Renal pelvis (tissue), 1 donor: ENCODE measurements at regions not wholly inside any gene's neighbourhood (a gene's known extent, or its start where the extent isn't known, plus 50 kb on each side); places are given as distances from the start of the nearest gene placed in this dataset.
"Not testable (repeated sequence)": the region's sequence is repeated elsewhere in the genome, so short reads cannot be mapped to it uniquely, and the experiment has no call there.

ENCODE experiments used
- DNase-seq: peaks from one replicate; pipeline ENCODE4 v3.0.0-alpha.2; 2013

DNA sequence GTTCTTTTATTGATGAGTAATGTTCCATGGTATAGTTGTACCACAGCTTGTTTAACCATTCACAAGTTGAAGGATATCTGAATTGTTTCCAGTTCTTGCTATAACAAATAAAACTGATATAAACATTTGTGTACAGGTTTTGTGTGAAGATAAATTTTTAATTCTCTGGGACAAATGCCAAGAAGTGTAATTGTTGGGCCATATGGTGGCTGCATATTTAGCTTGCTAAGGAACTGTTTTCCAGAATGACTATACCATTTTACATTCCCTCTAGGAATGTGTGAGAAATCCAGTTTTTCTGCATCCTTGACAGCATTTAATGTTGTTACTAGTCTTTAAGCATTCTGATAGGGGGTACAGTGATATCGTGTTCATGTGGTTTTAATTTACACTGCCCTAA lies 368.5 kb downstream of the KIF2B start:
- DNase-seq, result no peak

DNA sequence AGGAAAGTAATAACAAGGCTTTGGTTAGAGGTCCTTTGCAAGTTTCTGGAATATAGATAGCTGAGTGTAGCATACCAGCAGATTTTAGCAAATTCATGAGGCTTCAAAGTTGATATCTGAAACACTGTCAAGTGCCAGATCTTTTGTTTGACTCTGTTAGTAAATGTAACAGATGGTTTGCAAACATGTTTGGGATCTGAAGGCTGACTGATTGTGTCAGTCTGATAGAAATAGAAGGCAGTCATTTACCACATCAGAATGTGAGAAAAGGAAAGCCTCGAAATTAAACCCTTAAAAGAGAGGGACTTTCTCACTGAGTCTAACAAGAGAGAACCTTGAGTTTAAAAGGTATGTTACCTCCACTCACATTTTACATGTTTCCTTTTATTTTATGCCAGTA lies 371.5 kb downstream of the KIF2B start:
- DNase-seq, result no peak

- DNase-seq, result no peak
Observed at GRCh38 chr17:54196751-54197150, 374.0 kb downstream of the KIF2B start.

DNA sequence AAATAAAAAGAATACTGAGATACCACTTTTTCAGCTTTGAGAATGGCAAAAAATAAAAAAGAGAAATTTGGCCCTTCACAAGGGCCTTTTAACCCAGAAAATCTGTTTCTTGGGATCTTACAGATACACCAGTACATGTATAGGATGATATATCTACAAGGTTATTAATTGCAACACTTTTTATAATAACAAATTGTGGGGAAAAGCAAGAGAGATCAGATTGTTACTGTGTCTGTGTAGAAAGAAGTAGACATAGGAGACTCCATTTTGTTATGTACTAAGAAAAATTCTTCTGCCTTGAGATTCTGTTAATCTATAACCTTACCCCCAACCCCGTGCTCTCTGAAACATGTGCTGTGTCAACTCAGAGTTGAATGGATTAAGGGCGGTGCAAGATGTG lies 378.7 kb downstream of the KIF2B start:
- DNase-seq, result not testable (repeated sequence)

DNA sequence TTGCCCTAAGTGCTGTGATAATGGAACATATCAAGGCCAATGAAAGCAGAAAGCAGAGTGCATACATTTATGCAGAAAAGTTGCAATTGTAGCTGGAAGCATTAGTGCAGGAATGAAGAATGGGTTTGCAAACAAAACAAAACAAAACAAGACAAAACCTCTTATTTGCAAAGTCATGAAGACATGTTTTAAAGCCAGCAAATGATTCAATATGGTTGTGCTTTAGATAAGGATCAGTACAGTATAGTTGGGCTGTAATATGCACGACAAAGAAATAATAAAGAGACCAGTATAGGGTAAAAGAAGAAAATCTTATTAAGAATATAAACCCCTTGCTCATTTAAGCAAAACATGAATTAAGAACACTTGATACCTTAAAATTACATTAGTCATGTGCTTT lies 398.1 kb downstream of the KIF2B start:
- no peak for DNase-seq

DNA sequence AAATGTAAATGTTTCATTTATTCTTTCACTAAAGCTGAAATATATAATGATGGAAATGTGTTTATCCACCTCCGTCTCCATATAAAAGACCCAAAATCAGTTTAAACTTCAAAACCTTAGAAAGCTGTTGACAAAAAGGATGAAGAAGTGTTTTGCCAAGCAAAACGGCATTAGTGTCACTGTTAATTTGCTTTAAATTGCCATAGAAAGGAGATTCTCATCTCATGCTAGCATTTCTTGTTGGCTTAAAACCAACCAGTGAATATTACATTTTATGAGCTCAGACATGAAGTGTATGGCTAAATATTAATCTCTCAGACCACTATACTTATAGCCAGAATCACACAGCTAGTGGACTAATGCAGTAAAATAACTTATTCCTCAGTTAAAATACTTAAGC lies 398.8 kb downstream of the KIF2B start:
- DNase-seq, result no peak

GRCh38 chr17:54235571-54235970 lies 412.8 kb downstream of the KIF2B start:
- DNase-seq, result no peak

GRCh38 chr17:54237911-54238515 lies 415.3 kb downstream of the KIF2B start:
- DNase-seq, result no peak

DNA sequence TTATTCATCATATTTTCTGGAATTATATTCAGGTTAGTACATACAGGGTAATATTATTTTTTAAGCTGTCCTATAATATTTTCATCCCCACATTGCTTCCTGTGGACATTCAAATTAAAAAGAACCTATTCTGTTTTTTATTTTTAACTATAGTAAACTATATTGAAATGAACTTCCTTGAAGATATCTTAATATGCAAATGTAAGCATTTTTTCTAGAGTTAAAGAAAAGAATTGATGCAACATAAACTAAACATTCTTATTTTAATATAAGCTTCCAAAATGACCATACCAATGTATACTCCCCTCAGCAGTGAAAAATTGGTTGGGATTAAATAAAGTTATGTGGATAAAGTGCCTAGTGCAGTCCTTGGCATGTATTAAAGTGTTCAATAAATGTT lies 416.6 kb downstream of the KIF2B start:
- no peak for DNase-seq

- no peak for DNase-seq
Observed at GRCh38 chr17:54255696-54256095, 433.0 kb downstream of the KIF2B start.

GRCh38 chr17:54256401-54256929 lies 433.7 kb downstream of the KIF2B start:
- DNase-seq, result no peak

DNA sequence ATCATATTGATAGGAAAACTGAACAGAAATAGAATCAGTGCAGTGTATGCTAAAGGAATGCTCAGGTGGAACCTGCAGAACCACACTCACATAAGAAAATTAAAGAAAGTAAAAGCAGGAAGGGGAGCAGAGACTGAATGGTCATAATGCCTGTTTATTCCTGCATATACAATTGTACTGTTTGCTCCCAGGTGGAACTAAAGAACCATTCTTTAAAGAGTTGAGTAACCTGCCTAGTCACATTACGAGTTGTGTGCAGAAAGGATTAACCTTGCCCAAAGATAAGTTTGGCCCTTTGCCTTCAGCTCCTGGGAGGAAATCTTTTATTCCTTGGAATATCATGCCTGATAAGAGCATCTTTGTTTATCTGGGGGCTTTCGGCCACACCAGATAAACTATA lies 434.7 kb downstream of the KIF2B start:
- DNase-seq, result no peak

DNA sequence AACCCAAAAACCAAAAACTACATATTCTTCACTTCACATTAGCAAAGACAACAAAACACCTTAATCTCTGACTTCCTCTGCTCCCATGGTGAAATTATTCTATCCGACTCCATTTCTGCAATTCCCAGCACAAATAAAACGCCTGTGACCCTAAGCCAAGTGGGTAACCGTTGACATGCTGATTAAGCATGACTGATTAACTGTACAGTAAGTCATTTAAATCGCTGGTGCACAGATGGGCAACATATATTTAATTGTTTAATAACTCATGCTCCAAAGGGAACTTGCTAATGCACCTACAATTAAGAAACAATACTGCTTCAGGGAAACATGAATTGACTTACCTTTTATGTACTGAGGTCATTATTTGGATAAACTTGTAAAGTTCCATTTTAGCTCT lies 436.7 kb downstream of the KIF2B start:
- no peak for DNase-seq

DNA sequence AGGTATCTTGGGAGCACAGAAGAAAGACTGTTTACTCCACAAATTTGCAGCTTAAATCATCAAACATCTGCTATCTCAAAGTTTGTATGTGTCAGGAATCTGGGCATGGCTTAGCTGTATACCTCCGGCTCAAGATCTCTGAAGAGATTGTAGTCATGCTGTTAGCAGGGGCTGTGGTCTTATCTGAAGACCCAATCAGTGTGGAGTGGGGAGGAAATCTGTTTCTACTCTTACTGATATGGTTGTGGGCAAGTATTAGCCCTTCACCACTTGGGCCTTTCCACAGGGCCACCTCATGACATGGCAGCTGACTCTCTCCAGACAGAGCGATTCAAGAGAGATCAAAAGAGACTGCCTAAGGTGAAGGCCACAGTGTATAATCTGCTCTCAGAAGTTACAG lies 438.7 kb downstream of the KIF2B start:
- no peak for DNase-seq

DNA sequence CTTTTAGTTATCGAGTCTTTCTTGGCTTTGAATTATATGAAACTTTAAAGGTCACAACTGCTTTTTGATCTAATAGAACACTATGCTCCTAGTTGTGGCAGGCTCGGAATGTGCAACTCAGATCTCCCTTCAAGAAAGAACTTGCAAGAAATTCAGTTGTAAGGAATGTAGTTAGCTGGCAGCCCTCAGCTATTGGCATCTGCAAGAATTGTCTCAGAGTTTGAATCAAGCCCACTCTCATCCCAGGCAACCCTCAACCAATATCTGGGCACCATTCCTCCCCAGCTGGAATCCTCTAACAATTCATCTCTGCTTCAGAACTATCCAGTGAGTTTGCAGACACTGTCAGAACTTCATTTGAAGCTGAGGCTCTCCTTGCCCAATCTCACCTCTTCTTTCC lies 447.2 kb downstream of the KIF2B start:
- DNase-seq, result no peak

GRCh38 chr17:54270499-54270898 lies 447.8 kb downstream of the KIF2B start:
- DNase-seq, result no peak

DNA sequence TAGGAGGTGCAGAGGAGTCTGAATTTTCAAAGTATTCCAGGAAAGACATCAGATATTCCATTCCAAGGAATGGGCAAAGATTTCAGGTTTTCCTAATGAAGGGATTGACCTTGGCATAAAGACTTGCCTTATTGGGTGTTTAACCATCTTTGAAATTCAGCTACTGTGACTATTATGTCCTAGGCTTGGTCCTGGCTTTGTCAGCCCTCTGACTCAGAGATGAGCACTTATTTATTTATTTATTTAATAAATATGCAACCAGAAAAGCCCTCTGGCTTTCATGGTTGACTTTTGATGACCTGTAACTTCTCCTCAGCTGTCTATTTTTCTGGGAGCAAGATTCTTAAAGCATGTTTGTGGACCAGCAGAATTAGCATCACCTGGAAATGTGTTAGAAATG lies 455.1 kb downstream of the KIF2B start:
- DNase-seq, result no peak

GRCh38 chr17:54280741-54281140 lies 458.0 kb downstream of the KIF2B start:
- DNase-seq, result no peak

GRCh38 chr17:54282886-54283285 lies 460.2 kb downstream of the KIF2B start:
- DNase-seq, result no peak

DNA sequence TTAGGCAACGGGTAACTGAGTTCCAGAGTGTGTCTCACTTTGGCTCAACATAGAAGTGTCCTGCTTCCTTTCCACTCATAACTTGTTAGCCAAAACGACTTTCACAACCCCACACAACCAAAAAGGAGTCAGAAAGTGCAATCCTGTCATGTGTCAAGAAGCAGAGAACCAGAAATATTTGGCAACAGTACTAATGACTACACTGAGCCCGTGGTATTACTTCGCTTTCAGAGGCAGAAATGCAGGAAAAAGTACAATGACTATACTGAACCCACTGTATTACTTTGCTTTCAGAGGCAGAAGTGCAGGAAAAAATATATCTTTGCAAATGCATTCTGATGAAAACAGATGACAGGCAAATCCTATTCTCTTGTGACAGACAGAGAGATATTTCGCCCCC lies 484.6 kb downstream of the KIF2B start:
- no peak for DNase-seq

DNA sequence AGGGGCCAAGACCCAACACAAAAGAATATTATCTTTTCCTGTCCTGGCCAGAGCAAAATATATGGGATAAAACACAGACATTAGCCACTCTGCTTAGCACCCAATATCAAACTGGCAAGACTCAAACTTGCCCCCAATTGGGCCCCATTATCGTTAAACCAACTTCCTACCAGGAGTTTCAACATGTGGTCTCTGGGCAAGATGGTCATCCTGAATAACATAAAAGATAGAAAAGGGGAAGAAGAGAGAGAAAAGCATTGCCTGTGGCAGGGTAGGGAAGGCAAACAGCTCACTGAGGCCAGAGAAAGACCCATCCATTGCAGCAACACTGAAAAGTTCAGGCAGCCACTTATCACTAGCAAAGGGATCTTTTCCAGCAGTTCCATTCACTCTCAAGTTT lies 502.1 kb downstream of the KIF2B start:
- DNase-seq, result no peak

DNA sequence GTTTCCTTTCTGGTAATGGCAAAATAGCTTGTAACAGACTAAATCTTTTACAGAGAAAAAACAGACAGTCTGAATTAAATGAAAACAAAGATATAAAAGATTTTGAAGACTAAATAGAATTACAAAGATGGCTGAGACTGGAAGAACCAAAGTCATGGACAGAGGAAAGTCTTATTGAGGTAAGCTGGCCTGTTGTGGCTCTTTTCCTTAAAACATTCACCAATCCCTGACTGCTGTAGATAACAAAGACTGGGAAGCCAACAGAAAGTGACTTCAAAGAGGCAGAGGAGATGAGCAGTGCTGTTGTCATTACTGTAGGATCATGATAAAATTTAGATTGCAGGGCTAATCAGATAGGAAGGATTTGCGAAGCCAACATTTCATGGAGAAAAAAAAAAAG lies 517.0 kb downstream of the KIF2B start:
- no peak for DNase-seq

- DNase-seq, result no peak
Observed at GRCh38 chr17:54347495-54347894, 524.8 kb downstream of the KIF2B start.

GRCh38 chr17:54348234-54348633 lies 525.5 kb downstream of the KIF2B start:
- no peak for DNase-seq
